HG03097 (cell line): ENCODE measurements at regions not wholly inside any gene's neighbourhood (a gene's known extent, or its start where the extent isn't known, plus 50 kb on each side); places are given as distances from the start of the nearest gene placed in this dataset.

ENCODE experiments used
- ATAC-seq: cut with Tn5 transposase; IDR thresholded peaks from one replicate; pipeline ENCODE4 v1.9.1; 2021; ENCODE audit not compliant: unreplicated experiment, low FRiP score

- ATAC-seq: no peak
Observed at GRCh38 chr4:115688961-115689360, 575.5 kb upstream of the NDST4 start.

- ATAC-seq: no peak
Observed at GRCh38 chr4:115687052-115687755, 573.8 kb upstream of the NDST4 start.

GRCh38 chr4:115678425-115678941, 565.1 kb upstream of the NDST4 start:
- no peak for ATAC-seq

- no peak for ATAC-seq
Observed at GRCh38 chr4:115675719-115676118, 562.3 kb upstream of the NDST4 start.

- ATAC-seq: no peak
Observed at GRCh38 chr4:115674485-115674884, 561.1 kb upstream of the NDST4 start.

- no peak for ATAC-seq
Observed at GRCh38 chr4:115671581-115671980, 558.2 kb upstream of the NDST4 start.

- ATAC-seq: no peak
Observed at GRCh38 chr4:115670930-115671329, 557.5 kb upstream of the NDST4 start.

GRCh38 chr4:115668396-115668795, 555.0 kb upstream of the NDST4 start:
- ATAC-seq: no peak

GRCh38 chr4:115664285-115664684, 550.9 kb upstream of the NDST4 start:
- no peak for ATAC-seq

GRCh38 chr4:115660465-115660864, 547.0 kb upstream of the NDST4 start:
- no peak for ATAC-seq

- ATAC-seq: no peak
Observed at GRCh38 chr4:115657991-115658650, 544.7 kb upstream of the NDST4 start.

- ATAC-seq: no peak
Observed at GRCh38 chr4:115655626-115656025, 542.2 kb upstream of the NDST4 start.

- no peak for ATAC-seq
Observed at GRCh38 chr4:115648786-115649185, 535.4 kb upstream of the NDST4 start.

- no peak for ATAC-seq
Observed at GRCh38 chr4:115629270-115629669, 515.9 kb upstream of the NDST4 start.

- ATAC-seq: no peak
Observed at GRCh38 chr4:115609631-115610030, 496.2 kb upstream of the NDST4 start.

GRCh38 chr4:115607311-115607710, 493.9 kb upstream of the NDST4 start:
- no peak for ATAC-seq

GRCh38 chr4:115596265-115597001, 483.0 kb upstream of the NDST4 start:
- ATAC-seq: no peak

GRCh38 chr4:115580901-115581300, 467.5 kb upstream of the NDST4 start:
- no peak for ATAC-seq

GRCh38 chr4:115575851-115576250, 462.4 kb upstream of the NDST4 start:
- no peak for ATAC-seq

GRCh38 chr4:115562506-115562905, 449.1 kb upstream of the NDST4 start:
- ATAC-seq: no peak

- no peak for ATAC-seq
Observed at GRCh38 chr4:115548123-115548522, 434.7 kb upstream of the NDST4 start.
